IMR-90 (cell line): ENCODE measurements at regions not wholly inside any gene's neighbourhood (a gene's known extent, or its start where the extent isn't known, plus 50 kb on each side); places are given as distances from the start of the nearest gene placed in this dataset.

Experiments
- ATAC-seq: fragments of 200-7000 bp; cut with Tn5 transposase; 2 replicates; pipeline ENCODE4 v1.9.1; 2020; ENCODE audit warnings: low read depth, mild to moderate bottlenecking, moderate library complexity
- BruUV-seq: library from RNA; stranded (reverse); fragments of 400-500 nt; replicated peaks from 2 replicates; lab custom pipeline; 2021; lab: Mats Ljungman, UMichigan
- CTCF ChIA-PET: fragments of 300-600 bp; formaldehyde crosslinking; extraction: SDS; loops from one replicate; lab custom pipeline; 2021; ENCODE audit warnings: antibody characterized with exemption; lab: Yijun Ruan, JAX
- POLR2A ChIA-PET: fragments of 300-600 bp; sonication (Branson Sonifier 250); formaldehyde crosslinking; loops from one replicate; lab custom pipeline; 2022; ENCODE audit warnings: antibody characterized with exemption; ENCODE audit not compliant: unreplicated experiment; lab: Charles Lee
- DNase-seq: peaks from one replicate; pipeline ENCODE4 v3.0.0; 2013
- H2AFZ ChIP-seq: replicated peaks from 2 replicates; pipeline ENCODE3; 2013; ENCODE audit warnings: low read length, mild to moderate bottlenecking; ENCODE audit not compliant: poor library complexity
- H2AK5ac ChIP-seq: 2 replicates; pipeline ENCODE4 v1.6.1; 2013; ENCODE audit warnings: low read depth, low read length, inconsistent platforms
- H2AK9ac ChIP-seq: replicated peaks from 2 replicates; pipeline ENCODE3; 2013; ENCODE audit warnings: mild to moderate bottlenecking, low read depth, low read length, moderate library complexity; ENCODE audit not compliant: poor library complexity
- H2BK120ac ChIP-seq: 2 replicates; pipeline ENCODE4 v1.6.1; 2013; ENCODE audit warnings: low read depth, low read length, inconsistent platforms
- H2BK15ac ChIP-seq: 3 replicates; pipeline ENCODE4 v1.6.1; 2013; ENCODE audit warnings: low read depth, low read length, inconsistent platforms
- H2BK20ac ChIP-seq: 2 replicates; pipeline ENCODE4 v1.6.1; 2013; ENCODE audit warnings: low read depth, mild to moderate bottlenecking, inconsistent platforms, low read length, moderate library complexity
- H2BK5ac ChIP-seq: 2 replicates; pipeline ENCODE4 v1.6.1; 2013; ENCODE audit warnings: mild to moderate bottlenecking, low read depth, low read length, inconsistent platforms; ENCODE audit not compliant: poor library complexity, severe bottlenecking
- H3K14ac ChIP-seq: replicated peaks from 2 replicates; pipeline ENCODE4 v1.6.1; 2013; ENCODE audit warnings: low read depth, low read length, inconsistent platforms
- H3K18ac ChIP-seq: 2 replicates; pipeline ENCODE4 v1.6.1; 2013; ENCODE audit warnings: low read depth, low read length, control low read depth
- H3K23ac ChIP-seq: 2 replicates; pipeline ENCODE4 v1.6.1; 2013; ENCODE audit warnings: low read depth, low read length, inconsistent platforms
- H3K27ac ChIP-seq: 2 replicates; pipeline ENCODE4 v1.5.1; 2013; ENCODE audit warnings: mild to moderate bottlenecking, control low read depth, low read length; ENCODE audit not compliant: insufficient read depth
- H3K27me3 ChIP-seq: 2 replicates; pipeline ENCODE4 v1.6.1; 2013; ENCODE audit warnings: low read length; ENCODE audit not compliant: control insufficient read depth, insufficient read depth
- H3K36me3 ChIP-seq: 2 replicates; pipeline ENCODE4 v1.6.1; 2013; ENCODE audit warnings: low read length, mixed read lengths; ENCODE audit not compliant: control insufficient read depth, insufficient read depth
- H3K4ac ChIP-seq: 2 replicates; pipeline ENCODE4 v1.6.1; 2013; ENCODE audit warnings: low read depth, low read length, inconsistent platforms
- H3K4me1 ChIP-seq: 2 replicates; pipeline ENCODE4 v1.6.1; 2013; ENCODE audit warnings: low read length, mixed read lengths; ENCODE audit not compliant: control insufficient read depth, insufficient read depth
- H3K4me2 ChIP-seq: 2 replicates; pipeline ENCODE4 v1.6.1; 2013; ENCODE audit warnings: low read depth, mild to moderate bottlenecking, control low read depth, low read length, moderate library complexity
- H3K4me3 ChIP-seq: 2 replicates; pipeline ENCODE4 v1.5.1; 2013; ENCODE audit warnings: low read depth, mild to moderate bottlenecking, control low read depth, low read length, moderate library complexity; ENCODE audit not compliant: insufficient read depth
- H3K56ac ChIP-seq: 2 replicates; pipeline ENCODE4 v1.6.1; 2013; ENCODE audit warnings: low read length, inconsistent platforms; ENCODE audit not compliant: insufficient read depth; ENCODE audit errors: extremely low read depth
- H3K79me1 ChIP-seq, 2 experiments: 2 replicates each; pipeline ENCODE4 v1.6.1; 2013; ENCODE audit warnings: low read length in 2 of 2, inconsistent platforms in 1 of 2, low read depth in 1 of 2
- H3K9ac ChIP-seq: 2 replicates; pipeline ENCODE4 v1.6.1; 2013; ENCODE audit warnings: low read depth, low read length, control low read depth
- H3K9me1 ChIP-seq: 2 replicates; pipeline ENCODE4 v1.6.1; 2013; ENCODE audit warnings: low read length, inconsistent platforms; ENCODE audit not compliant: insufficient read depth
- H3K9me3 ChIP-seq: 2 replicates; pipeline ENCODE4 v1.6.1; 2013; ENCODE audit warnings: low read length; ENCODE audit not compliant: control insufficient read depth, insufficient read depth
- H4K20me1 ChIP-seq: 2 replicates; pipeline ENCODE4 v1.6.1; 2013; ENCODE audit warnings: low read length, inconsistent platforms; ENCODE audit not compliant: insufficient read depth
- H4K5ac ChIP-seq: 2 replicates; pipeline ENCODE4 v1.6.1; 2013; ENCODE audit warnings: mild to moderate bottlenecking, low read depth, low read length, control low read depth
- H4K8ac ChIP-seq, 2 experiments: 2 replicates each; pipeline ENCODE4 v1.6.1; 2013; ENCODE audit warnings: low read depth in 2 of 2, low read length in 2 of 2, control low read depth in 1 of 2, inconsistent platforms in 1 of 2
- H4K91ac ChIP-seq: 2 replicates; pipeline ENCODE4 v1.6.1; 2013; ENCODE audit warnings: low read depth, low read length, inconsistent platforms; ENCODE audit not compliant: insufficient read depth
- BHLHE40 ChIP-seq: fragments of 150-350 bp; IDR thresholded peaks from 2 replicates; pipeline ENCODE4 v1.6.1; 2016; ENCODE audit warnings: mild to moderate bottlenecking, low read depth, low read length
- CEBPB ChIP-seq: IDR thresholded peaks from 2 replicates; pipeline ENCODE4 v1.6.1; 2012; ENCODE audit warnings: low read depth, low read length, improper control_type of control experiment
- CHD1 ChIP-seq: IDR thresholded peaks from 2 replicates; pipeline ENCODE4 v1.6.1; 2012; ENCODE audit warnings: low read depth, low read length, improper control_type of control experiment
- FOS ChIP-seq: fragments of 150-350 bp; IDR thresholded peaks from 2 replicates; pipeline ENCODE4 v1.6.1; 2016; ENCODE audit warnings: low read depth, low read length
- MAZ ChIP-seq: IDR thresholded peaks from 2 replicates; pipeline ENCODE4 v1.6.1; 2012; ENCODE audit warnings: low read depth, mild to moderate bottlenecking, low read length, improper control_type of control experiment, moderate library complexity, borderline replicate concordance
- MXI1 ChIP-seq: IDR thresholded peaks from 2 replicates; pipeline ENCODE4 v1.6.1; 2012; ENCODE audit warnings: low read depth, mild to moderate bottlenecking, low read length, moderate library complexity, borderline replicate concordance
- NFE2L2 ChIP-seq: fragments of 150-350 bp; IDR thresholded peaks from 2 replicates; pipeline ENCODE4 v1.6.1; 2016; ENCODE audit warnings: low read depth, mild to moderate bottlenecking, low read length
- POLR2A ChIP-seq: IDR thresholded peaks from 2 replicates; pipeline ENCODE4 v1.6.1; 2012; ENCODE audit warnings: mild to moderate bottlenecking, low read depth, low read length
- RAD21 ChIP-seq: IDR thresholded peaks from 2 replicates; pipeline ENCODE4 v1.6.1; 2012; ENCODE audit warnings: low read length, improper control_type of control experiment
- RFX5 ChIP-seq: IDR thresholded peaks from 2 replicates; pipeline ENCODE4 v1.8.0; 2012; ENCODE audit warnings: low read depth, mild to moderate bottlenecking, low read length, moderate library complexity
- SMC3 ChIP-seq: fragments of 150-350 bp; IDR thresholded peaks from 2 replicates; pipeline ENCODE4 v1.6.1; 2016; ENCODE audit warnings: low read depth, mild to moderate bottlenecking, antibody characterized with exemption, low read length, moderate library complexity
- WGBS, 2 experiments: methylation state at CpG; one replicate each; pipeline versions ENCODE4 v1.1.5 to v1.1.7; 2013; ENCODE audit warnings: missing lambda C conversion rate in 2 of 2; ENCODE audit not compliant: insufficient read length in 1 of 2; ENCODE audit errors: extremely low coverage in 2 of 2; 5-methylcytosine and 5-hydroxymethylcytosine counted together
- dilution Hi-C: fragments of 300-500 bp; cut with HindIII; formaldehyde crosslinking; loops from one replicate; pipeline ENCODE4 v1.14.3; 2018; ENCODE audit warnings: low sequenced_read_pairs; ENCODE audit not compliant: unreplicated experiment
- in situ Hi-C: fragments of 300-500 bp; cut with MboI; formaldehyde crosslinking; loops from 3 replicates; pipeline ENCODE4 v1.14.3; 2019; ENCODE audit warnings: low sequenced_read_pairs, inconsistent platforms, mixed read lengths
- intact Hi-C: fragments of 100-400 bp; cut with micrococcal nuclease; formaldehyde crosslinking; loops from 2 replicates; pipeline ENCODE4 v1.10.0; 2022
- TF ChIP-seq, protein P1 (sequence below): fragments of 150-350 bp; IDR thresholded peaks from 2 replicates; pipeline ENCODE4 v1.6.1; 2016; ENCODE audit warnings: low read depth, mild to moderate bottlenecking, low read length, moderate library complexity, borderline replicate concordance
- TF ChIP-seq, protein P2 (sequence below): conservative IDR thresholded peaks from 2 replicates; pipeline ENCODE4 v1.5.1; 2012; ENCODE audit warnings: mild to moderate bottlenecking, low read depth, low read length, improper control_type of control experiment
- TF ChIP-seq, protein P3 (sequence below): fragments of 150-350 bp; IDR thresholded peaks from 2 replicates; pipeline ENCODE4 v1.6.1; 2017; ENCODE audit warnings: mild to moderate bottlenecking, antibody characterized with exemption, low read length, low read depth

DNA sequence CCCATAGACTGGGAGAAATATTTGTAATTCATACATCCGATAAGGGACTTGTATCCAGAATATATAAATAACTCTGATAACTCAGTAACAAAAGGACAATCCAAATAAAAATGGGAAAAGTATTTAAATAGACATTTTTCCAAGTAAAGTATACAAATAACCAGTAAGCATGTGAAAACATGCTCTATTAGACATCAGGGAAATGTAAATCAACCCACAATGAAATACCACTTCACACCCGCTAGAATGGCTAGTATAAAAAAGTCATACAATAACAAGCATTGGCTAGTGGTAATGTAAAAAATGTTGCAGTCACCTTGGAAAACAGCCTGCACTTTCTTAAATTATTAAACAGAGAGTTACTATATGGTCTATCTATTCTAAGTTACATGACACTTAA, 650.7 kb downstream of the C12orf50 start:
- Histone ChIP-seq H2AK5ac (no peak overlapping the region), H3K4ac (no peak overlapping the region), H3K9me1 (no peaks in the 10 kb centered on the region), H2BK15ac (no peak overlapping the region), H4K20me1 (no peaks in the 10 kb centered on the region), H3K4me1 (no peaks in the 10 kb centered on the region), H3K4me3 (no peak overlapping the region), H4K91ac (no peak overlapping the region), H2BK120ac (no peak overlapping the region), H3K23ac (no peak overlapping the region), H3K56ac (no peak overlapping the region), H3K18ac (no peak overlapping the region), H3K27ac (no peak overlapping the region), H3K27me3 (no peaks in the 10 kb centered on the region), H2AK9ac (no peak overlapping the region), H3K79me1 (no peaks in the 10 kb centered on the region), H2AFZ (no peak overlapping the region), H3K9ac (no peak overlapping the region), H3K36me3 (no peaks in the 10 kb centered on the region), H2BK5ac (no peak overlapping the region), H4K8ac (no peak overlapping the region), H2BK20ac (no peak overlapping the region), H3K4me2 (no peak overlapping the region), H3K9me3 (no peaks in the 10 kb centered on the region), H3K14ac (no peak overlapping the region), H4K5ac (no peak overlapping the region)
- dilution Hi-C loops = no loop called here
- ATAC-seq = no peak
- intact Hi-C loops = no loop called here
- in situ Hi-C loops = no loop called here
- DNase-seq = no peak
- BruUV-seq = no TSS peak
- CTCF ChIA-PET = no interaction called here
- POLR2A ChIA-PET = no interaction called here
- TF ChIP-seq RFX5 (no peak), MXI1 (no peak), POLR2A (no peak), FOS (no peak), SMC3 (no peak), RAD21 (no peak), MAZ (no peak), NFE2L2 (no peak), BHLHE40 (no peak), CEBPB (no peak), CHD1 (no peak)
- TF ChIP-seq, protein P1, sequence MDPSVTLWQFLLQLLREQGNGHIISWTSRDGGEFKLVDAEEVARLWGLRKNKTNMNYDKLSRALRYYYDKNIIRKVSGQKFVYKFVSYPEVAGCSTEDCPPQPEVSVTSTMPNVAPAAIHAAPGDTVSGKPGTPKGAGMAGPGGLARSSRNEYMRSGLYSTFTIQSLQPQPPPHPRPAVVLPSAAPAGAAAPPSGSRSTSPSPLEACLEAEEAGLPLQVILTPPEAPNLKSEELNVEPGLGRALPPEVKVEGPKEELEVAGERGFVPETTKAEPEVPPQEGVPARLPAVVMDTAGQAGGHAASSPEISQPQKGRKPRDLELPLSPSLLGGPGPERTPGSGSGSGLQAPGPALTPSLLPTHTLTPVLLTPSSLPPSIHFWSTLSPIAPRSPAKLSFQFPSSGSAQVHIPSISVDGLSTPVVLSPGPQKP = no peak
- TF ChIP-seq, protein P2, sequence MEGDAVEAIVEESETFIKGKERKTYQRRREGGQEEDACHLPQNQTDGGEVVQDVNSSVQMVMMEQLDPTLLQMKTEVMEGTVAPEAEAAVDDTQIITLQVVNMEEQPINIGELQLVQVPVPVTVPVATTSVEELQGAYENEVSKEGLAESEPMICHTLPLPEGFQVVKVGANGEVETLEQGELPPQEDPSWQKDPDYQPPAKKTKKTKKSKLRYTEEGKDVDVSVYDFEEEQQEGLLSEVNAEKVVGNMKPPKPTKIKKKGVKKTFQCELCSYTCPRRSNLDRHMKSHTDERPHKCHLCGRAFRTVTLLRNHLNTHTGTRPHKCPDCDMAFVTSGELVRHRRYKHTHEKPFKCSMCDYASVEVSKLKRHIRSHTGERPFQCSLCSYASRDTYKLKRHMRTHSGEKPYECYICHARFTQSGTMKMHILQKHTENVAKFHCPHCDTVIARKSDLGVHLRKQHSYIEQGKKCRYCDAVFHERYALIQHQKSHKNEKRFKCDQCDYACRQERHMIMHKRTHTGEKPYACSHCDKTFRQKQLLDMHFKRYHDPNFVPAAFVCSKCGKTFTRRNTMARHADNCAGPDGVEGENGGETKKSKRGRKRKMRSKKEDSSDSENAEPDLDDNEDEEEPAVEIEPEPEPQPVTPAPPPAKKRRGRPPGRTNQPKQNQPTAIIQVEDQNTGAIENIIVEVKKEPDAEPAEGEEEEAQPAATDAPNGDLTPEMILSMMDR = no peak
- TF ChIP-seq, protein P3, sequence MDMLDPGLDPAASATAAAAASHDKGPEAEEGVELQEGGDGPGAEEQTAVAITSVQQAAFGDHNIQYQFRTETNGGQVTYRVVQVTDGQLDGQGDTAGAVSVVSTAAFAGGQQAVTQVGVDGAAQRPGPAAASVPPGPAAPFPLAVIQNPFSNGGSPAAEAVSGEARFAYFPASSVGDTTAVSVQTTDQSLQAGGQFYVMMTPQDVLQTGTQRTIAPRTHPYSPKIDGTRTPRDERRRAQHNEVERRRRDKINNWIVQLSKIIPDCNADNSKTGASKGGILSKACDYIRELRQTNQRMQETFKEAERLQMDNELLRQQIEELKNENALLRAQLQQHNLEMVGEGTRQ = no peak
- no CpG with 5 or more reads among the region's 2 CpGs for WGBS, 2 experiments
